HG03442 (cell line): ENCODE measurements at regions not wholly inside any gene's neighbourhood (a gene's known extent, or its start where the extent isn't known, plus 50 kb on each side); places are given as distances from the start of the nearest gene placed in this dataset.

Experiments used
- ATAC-seq: cut with Tn5 transposase; IDR thresholded peaks from one replicate; pipeline ENCODE4 v1.9.1; 2021; ENCODE audit warnings: mild to moderate bottlenecking, moderate library complexity; ENCODE audit not compliant: unreplicated experiment

GRCh38 chr13:63026285-63026797 is 1610.7 kb upstream of the PCDH20 start:
- no peak for ATAC-seq

GRCh38 chr13:63025741-63026140 is 1610.1 kb upstream of the PCDH20 start:
- ATAC-seq: no peak

DNA sequence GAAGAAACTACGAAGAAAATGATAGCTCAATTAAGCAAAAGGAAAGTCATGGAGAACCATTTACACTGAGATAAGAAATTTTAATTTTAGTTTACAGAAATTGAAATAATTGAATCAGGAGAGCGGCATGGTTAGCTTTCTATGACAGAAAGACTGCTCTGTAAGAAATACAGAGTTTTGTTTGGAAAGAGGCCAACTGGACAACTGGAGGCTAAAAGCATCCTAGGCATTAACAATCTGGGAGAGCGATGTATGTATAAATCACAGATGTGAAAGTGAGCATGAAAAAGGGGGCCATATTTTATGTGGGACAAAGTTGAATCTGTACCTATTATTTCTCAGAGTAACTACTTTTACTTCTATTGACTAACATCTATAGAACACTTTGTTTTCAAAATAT is 1608.8 kb upstream of the PCDH20 start:
- no peak for ATAC-seq

DNA sequence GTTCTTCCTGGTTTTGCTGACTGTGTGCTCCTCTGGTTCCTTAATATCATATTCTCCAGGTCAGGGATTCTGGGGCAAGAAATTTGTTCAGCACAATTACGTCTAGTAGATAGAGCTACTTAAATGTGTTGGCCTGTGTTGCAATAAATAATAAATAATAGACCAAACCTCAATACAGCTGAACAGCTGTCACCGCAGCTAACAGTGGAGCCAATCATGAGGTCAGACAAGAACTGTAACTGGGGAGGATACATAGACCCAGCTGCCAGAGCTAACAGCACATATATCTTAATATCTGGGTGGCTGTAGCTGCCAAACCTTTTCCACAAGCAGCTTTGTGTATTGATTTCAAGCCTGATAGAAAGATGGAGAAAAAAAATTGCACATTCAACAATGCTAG is 1596.3 kb upstream of the PCDH20 start:
- no peak for ATAC-seq

GRCh38 chr13:63010072-63010658 is 1594.5 kb upstream of the PCDH20 start:
- ATAC-seq: no peak

DNA sequence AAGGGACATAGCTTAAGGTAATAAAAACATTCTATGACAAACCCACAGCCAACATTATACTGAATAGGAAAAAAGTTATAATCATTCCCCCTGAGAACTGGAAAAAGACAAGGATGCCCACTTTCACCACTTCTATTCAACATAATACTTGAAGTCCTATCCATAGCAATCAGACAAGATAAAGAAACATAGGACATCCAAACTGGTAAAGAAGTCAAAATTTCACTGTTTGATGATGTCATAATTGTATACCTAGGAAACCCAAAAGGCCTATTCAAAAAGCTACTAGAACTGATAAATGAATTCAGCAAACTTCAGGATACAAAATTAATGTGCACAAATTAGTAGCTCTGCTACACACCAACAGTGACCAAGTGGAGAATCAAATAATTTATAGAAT is 1590.0 kb upstream of the PCDH20 start:
- no peak for ATAC-seq

DNA sequence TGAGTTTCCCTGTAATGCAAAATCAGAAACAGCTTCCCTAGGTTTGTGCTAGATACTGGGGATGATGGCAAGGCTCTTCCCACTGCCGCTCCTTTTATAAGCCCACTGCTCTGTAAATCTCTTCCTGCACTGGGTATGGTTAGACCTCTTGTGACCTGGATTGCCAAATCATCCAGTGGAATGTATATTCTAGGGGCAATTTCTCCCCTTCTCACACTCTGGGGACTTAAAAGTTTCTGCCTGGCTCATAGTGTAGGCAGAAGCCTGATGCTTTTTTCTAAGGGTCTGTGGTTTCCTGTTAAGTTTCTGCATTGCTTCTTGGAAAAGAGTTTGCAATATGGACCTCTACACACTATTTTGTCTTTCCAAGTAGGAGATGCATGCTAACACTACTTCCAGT is 1582.0 kb upstream of the PCDH20 start:
- ATAC-seq: no peak

DNA sequence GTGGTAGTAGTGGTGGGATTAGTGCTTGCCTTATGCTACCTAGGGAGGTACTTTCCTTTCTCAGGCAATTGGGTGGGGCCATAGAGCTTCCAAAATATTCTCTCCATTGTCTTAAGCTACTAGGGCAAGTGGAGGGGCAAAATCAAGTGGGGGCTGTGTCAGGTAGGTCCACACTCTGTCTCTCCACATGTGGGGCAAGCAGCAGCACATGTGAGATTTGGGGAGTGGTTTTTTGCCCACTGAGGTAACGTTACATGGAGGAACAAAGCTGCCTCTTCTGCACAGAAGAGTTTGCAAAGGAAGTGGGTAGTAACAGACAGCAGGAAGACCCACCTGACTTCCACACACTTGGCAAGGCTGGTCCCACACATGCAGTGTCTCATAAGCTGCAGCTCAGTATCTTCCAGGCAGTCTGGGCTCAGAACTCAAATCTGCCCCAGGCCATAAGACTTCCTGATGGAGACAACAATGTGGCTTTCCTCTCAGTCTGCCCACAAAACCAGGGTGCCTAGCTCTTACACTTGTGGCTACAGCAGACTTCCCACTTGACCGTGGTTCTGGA is 1581.5 kb upstream of the PCDH20 start:
- no peak for ATAC-seq

- no peak for ATAC-seq
Measured at GRCh38 chr13:62973804-62974203, 1558.2 kb upstream of the PCDH20 start.

- no peak for ATAC-seq
Measured at GRCh38 chr13:62964522-62964921, 1548.9 kb upstream of the PCDH20 start.

DNA sequence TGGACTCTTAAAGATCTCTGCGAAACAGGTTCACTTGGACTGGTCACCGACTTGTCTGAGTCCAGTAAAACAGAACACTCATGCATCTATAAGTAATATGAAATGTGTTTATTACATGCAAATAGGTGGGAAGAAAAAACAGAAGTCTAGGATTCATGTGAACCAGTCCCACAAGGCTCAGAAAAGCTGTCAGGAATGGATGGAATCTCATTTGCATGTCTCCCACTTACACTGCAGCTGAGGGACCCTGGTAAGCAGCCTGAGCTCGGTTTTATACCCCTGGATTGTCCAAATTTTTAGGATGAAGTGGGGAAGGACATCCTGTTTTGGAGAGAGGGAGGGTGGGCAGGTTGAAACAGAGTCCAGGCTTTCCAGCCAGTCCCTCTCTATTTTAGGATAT is 1545.1 kb upstream of the PCDH20 start:
- ATAC-seq: no peak

DNA sequence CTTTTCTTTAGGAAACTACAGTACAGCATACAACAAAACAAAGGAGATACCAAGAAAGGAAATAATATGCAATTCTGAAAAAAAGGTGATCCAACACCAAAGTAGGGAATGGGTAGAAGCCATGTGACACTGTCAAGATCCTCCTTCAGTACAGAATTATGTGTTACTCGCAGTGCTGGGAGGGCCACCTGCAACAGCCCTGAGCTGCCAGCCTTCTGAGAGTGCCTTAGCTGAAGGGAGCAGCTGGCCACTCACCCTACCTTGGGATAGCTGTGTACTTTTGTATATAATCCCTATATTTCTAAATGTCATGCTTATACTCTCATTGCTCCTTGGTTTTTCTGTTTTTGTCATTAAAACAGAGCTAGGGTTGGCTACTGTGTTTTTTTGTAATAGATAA is 1518.2 kb upstream of the PCDH20 start:
- ATAC-seq: no peak

DNA sequence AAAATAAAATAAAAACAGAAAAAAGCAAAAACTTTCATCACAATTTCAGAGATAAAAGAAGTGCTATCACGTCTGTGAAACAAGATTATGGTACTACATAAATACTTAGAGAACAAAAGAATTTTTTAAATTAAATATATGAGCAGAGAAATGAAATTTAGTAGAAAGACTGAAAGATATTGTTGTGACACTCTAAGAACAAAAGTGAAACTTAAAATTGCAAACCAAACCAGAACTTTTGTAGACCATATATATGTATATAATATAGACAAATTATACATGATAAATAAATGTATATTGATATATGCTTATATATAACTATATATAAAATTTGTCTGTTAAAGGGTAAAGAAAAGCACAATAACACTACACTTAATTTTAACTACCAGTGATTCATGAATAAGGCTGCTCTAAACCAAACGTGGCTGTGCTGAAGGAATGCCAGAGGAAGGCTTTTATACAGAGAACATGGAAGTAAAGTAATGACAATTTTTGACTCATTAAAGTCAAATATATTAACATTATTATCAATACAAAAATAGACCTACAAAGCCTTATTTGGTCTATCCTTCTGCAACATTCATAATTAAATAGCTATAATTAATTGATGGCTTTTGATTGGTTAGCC is 1516.7 kb upstream of the PCDH20 start:
- ATAC-seq: no peak

GRCh38 chr13:62931853-62932252 is 1516.2 kb upstream of the PCDH20 start:
- ATAC-seq: no peak

DNA sequence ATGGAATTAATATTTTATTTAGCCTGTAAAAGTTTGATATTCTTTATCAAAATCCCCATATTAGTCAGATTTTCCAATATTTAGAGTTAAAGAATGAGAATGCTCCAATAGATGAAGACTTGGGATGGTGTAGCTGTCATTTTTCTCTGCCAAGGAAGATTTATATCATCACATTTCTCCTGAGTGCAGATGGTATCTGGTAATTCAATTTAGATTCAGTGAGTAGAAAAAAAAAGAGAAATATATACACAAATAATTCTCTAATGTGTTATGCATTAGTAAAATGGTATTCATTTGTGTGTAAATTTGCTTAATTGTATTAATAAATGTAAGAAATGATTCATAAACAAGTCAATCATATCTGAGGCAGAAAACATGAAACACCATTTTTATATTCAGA is 1508.7 kb upstream of the PCDH20 start:
- ATAC-seq: no peak

DNA sequence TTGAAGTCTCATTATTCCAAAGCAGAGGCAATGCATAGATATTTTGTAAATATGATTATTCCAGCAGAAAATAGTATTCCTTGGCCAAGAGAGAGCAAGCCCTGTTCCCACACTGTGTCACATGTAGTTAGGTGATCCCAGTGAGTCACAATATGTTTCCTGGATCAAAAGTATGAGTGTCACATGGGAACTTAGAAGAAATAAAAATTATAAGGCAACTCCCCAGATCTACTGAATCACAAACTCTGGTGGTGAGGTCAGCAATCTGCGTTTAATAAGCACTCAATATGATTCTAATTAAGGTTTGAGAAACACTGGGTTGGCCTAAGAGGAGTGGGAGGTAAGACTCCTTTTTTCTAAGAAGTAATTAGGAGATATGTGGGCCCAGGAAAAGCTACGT is 1504.5 kb upstream of the PCDH20 start:
- ATAC-seq: no peak

DNA sequence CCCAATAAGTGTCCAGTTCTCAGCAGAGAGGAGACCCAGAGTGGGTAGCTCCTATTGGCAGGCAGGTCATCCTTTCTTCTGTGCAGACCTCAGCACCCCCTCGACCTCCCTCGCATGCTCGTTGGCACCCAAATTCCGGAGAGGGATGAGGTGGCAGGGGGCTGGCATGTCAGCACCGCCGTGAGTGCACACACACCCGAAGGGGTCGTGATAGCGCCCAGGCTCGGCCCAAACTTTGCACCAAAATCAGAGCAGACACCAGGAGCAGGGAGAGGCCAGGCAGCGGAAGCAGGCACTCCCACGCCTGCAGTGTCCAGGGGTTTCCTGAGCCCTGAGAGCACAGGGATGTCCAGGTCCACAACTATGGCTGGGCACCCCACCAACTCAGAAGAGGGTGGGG is 1503.8 kb upstream of the PCDH20 start:
- no peak for ATAC-seq

DNA sequence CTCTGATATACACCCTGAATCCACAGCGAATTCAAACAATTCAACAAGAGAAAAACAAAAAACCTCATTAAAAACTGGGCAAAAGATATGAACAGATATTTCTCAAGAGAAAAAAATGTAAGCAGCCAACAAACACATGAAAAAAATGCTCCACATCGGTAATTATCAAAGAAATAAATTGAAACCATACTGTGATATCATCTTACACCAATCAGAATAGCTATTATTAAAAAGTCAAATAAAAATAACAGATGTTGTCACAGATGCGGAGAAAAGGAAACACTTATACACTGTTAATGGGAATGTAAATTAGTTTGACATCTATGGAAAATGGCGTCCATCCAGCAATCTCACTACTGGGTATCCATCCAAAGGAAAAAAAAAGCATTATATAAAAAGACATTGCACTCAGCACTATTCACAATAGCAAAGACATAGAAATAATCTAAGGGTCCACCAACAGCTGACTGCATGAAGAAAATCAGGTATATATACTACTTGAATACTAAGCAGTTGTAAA is 1495.0 kb upstream of the PCDH20 start:
- no peak for ATAC-seq

DNA sequence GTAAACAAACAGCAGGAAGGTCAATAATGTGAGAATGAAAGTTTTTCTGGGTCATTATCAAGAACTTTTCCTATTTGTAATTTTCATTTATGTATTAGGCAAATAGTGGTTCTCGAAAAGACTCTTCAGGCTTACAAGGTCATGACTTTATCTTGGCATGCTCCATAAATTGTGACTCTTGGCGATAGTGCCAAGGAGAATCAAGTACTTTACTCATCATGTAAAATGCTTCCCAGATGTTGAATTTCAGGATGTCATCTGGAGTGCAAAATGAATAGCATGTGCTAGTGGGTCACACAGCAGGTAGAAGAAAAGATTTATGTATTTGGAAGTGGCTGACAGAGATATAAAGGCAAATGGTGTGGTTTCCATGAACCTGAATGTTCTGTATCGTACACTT is 1492.7 kb upstream of the PCDH20 start:
- ATAC-seq: no peak

DNA sequence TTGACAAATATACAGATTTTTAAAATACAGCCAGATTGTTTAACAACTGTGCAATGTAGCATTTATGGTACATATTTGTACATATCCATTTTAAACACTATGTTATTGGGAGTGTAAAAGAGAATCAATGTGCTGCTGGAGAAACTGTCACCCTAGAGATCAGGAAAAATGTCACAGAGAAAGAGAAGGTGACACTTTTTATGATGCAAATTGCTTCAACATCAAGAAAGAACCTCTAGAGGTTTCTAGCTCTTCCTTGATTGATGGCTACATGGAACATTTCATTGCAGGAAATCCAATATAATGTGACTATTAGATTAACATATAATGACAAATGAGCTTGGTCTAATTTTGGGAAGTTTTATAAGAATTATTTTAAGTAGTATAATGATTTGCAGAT is 1491.2 kb upstream of the PCDH20 start:
- ATAC-seq: no peak

DNA sequence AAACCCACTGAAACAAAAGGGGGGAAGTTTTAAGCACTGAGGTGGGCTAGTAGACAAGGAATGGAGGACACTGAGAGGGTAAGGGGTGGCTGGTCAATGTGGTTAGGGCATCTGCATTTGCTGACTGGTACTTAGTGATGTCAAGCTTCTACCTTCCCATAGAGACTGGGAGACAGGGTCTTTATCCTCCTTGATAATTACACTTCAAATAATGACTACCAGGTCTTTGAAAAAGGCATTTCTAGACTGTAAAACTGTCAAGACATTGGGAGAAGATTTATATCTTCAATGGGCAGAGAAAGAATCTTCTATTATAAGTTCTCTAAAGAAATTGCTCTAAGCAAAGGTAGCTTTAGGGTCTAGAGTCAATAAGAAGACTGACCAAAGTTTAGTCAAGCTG is 1490.8 kb upstream of the PCDH20 start:
- ATAC-seq: no peak

GRCh38 chr13:62887046-62887445 is 1471.4 kb upstream of the PCDH20 start:
- ATAC-seq: no peak
